Kidney (tissue), 13 donors: ENCODE measurements at regions not wholly inside any gene's neighbourhood (a gene's known extent, or its start where the extent isn't known, plus 50 kb on each side); places are given as distances from the start of the nearest gene placed in this dataset.
A peak's percentile ranks its signal among the peaks of the same experiment; 100 is the strongest.

Source experiments
- DNase-seq, 5 donors: peaks; one replicate each; pipeline ENCODE4 v3.0.0-alpha.2; 2013 to 2020
- FAIRE-seq: peaks from 2 replicates; lab custom pipeline; 2012; peaks lifted over from hg19 to GRCh38; lab: Jason Lieb, UNC
- H3K27ac ChIP-seq, 2 donors: one replicate each; pipeline ENCODE4 v1.7.0; 2013; ENCODE audit warnings: low read depth in 2 of 2, low read length in 2 of 2, inconsistent platforms in 1 of 2
- H3K27me3 ChIP-seq: one replicate; pipeline ENCODE4 v1.7.1; 2013; ENCODE audit warnings: low read length, inconsistent platforms; ENCODE audit not compliant: control insufficient read depth, insufficient read depth
- H3K36me3 ChIP-seq, 3 donors: one replicate each; pipeline versions ENCODE4 v1.7.0 to v1.7.1; 2013; ENCODE audit warnings: low read length in 3 of 3, control low read depth in 1 of 3, inconsistent platforms in 1 of 3; ENCODE audit not compliant: insufficient read depth in 3 of 3, control insufficient read depth in 2 of 3
- H3K4me1 ChIP-seq, 3 donors: one replicate each; pipeline versions ENCODE4 v1.7.0 to v1.7.1; 2013; ENCODE audit warnings: low read length in 3 of 3, inconsistent platforms in 1 of 3, low read depth in 1 of 3; ENCODE audit not compliant: control insufficient read depth in 2 of 3, insufficient read depth in 2 of 3
- H3K4me3 ChIP-seq, 3 donors: one replicate each; pipeline versions ENCODE4 v1.7.0 to v1.8.1; 2013; ENCODE audit warnings: low read length in 3 of 3, control low read depth in 1 of 3, inconsistent platforms in 1 of 3
- H3K9ac ChIP-seq, 3 donors: one replicate each; pipeline versions ENCODE4 v1.7.0 to v1.7.1; 2013; ENCODE audit warnings: low read length in 3 of 3, control low read depth in 1 of 3, inconsistent platforms in 1 of 3
- H3K9me3 ChIP-seq, 3 donors: one replicate each; pipeline versions ENCODE4 v1.7.0 to v1.7.1; 2013; ENCODE audit warnings: low read length in 3 of 3, control low read depth in 1 of 3, inconsistent platforms in 1 of 3; ENCODE audit not compliant: control insufficient read depth in 2 of 3, insufficient read depth in 1 of 3
- CTCF ChIP-seq: IDR thresholded peaks from 3 replicates; pipeline ENCODE4 v1.5.1; 2012; ENCODE audit warnings: mild to moderate bottlenecking, moderate library complexity, borderline replicate concordance; ENCODE audit not compliant: insufficient read depth; ENCODE audit errors: extremely low read depth
- intact Hi-C: fragments of 100-400 bp; cut with DNase I; formaldehyde crosslinking; loops from one replicate; pipeline ENCODE4 v1.11.1; 2022
- donor health status: control.
- donor health status: control.
- donor health status: control.
- donor health status: control.
- donor health status: control.
- donor health status: DM: yes; HTN: yes; CAD: no.
- donor health status: Normal renal cell carcinoma (clear cell type).

- no peaks in the 10 kb centered on the region for H3K36me3 ChIP-seq
- H3K9ac ChIP-seq = no peak overlapping the region
- H3K9me3 ChIP-seq = peaks cover 0 to 1% (median 0%) of the 10 kb centered on the region in 3 donors
- H3K27me3 ChIP-seq = no peaks in the 10 kb centered on the region
- no peak for TF ChIP-seq CTCF
- intact Hi-C loops = no loop called here
- H3K4me3 ChIP-seq = no peak overlapping the region
- H3K4me1 ChIP-seq = no peaks in the 10 kb centered on the region
- FAIRE-seq (no peak), DNase-seq (peak in 2 of 5 donors; percentile 5 to 12)
- H3K27ac ChIP-seq = no peak overlapping the region
Measured at GRCh38 chr1:30452925-30453324, 270.5 kb downstream of the MATN1 start.

GRCh38 chr1:30452170-30452569 lies 271.2 kb downstream of the MATN1 start:
- Histone ChIP-seq H3K4me1 (no peaks in the 10 kb centered on the region), H3K27ac (no peak overlapping the region), H3K4me3 (no peak overlapping the region), H3K27me3 (no peaks in the 10 kb centered on the region), H3K9me3 (peaks cover 0 to 1% (median 0%) of the 10 kb centered on the region in 3 donors), H3K36me3 (no peaks in the 10 kb centered on the region), H3K9ac (no peak overlapping the region)
- peak in 2 of 5 donors; percentile 7 to 20 for DNase-seq
- no peak for FAIRE-seq
- TF ChIP-seq CTCF = no peak
- intact Hi-C loops = no loop called here

- no peak overlapping the region for H3K27ac ChIP-seq
- FAIRE-seq = no peak
- no peak overlapping the region for H3K4me3 ChIP-seq
- intact Hi-C loops = no loop called here
- H3K9me3 ChIP-seq = peaks cover 0 to 1% (median 0%) of the 10 kb centered on the region in 3 donors
- no peaks in the 10 kb centered on the region for H3K4me1 ChIP-seq
- peak in 1 of 5 donors; percentile 25 for DNase-seq
- no peaks in the 10 kb centered on the region for H3K27me3 ChIP-seq
- no peaks in the 10 kb centered on the region for H3K36me3 ChIP-seq
- H3K9ac ChIP-seq = no peak overlapping the region
- no peak for TF ChIP-seq CTCF
Measured at GRCh38 chr1:30451532-30452125, 271.8 kb downstream of the MATN1 start.

- intact Hi-C loops = no loop called here
- TF ChIP-seq CTCF = no peak
- DNase-seq = peak in 4 of 5 donors; percentile 41 to 66 (median 54)
Measured at GRCh38 chr1:30450818-30451233, 272.6 kb downstream of the MATN1 start.

More at GRCh38 chr1:30450818-30451233, 272.6 kb downstream of the MATN1 start:
- Histone ChIP-seq H3K36me3 (no peaks in the 10 kb centered on the region), H3K27me3 (no peaks in the 10 kb centered on the region), H3K4me3 (no peak overlapping the region), H3K4me1 (no peaks in the 10 kb centered on the region), H3K9ac (no peak overlapping the region), H3K27ac (no peak overlapping the region), H3K9me3 (peaks cover 0 to 1% (median 0%) of the 10 kb centered on the region in 3 donors)
- no peak for FAIRE-seq
